DND-41 (cell line): ENCODE measurements at regions not wholly inside any gene's neighbourhood (a gene's known extent, or its start where the extent isn't known, plus 50 kb on each side); places are given as distances from the start of the nearest gene placed in this dataset.

ENCODE experiments used
- CTCF ChIP-seq: IDR thresholded peaks from 2 replicates; pipeline ENCODE4 v1.5.1; 2012; ENCODE audit warnings: borderline replicate concordance, low read length, moderate library complexity, mild to moderate bottlenecking; ENCODE audit not compliant: poor library complexity, severe bottlenecking; ENCODE audit errors: extremely low read depth
- EZH2 ChIP-seq: IDR thresholded peaks from 3 replicates; pipeline ENCODE4 v1.6.1; 2012; ENCODE audit warnings: borderline replicate concordance, low read depth, mild to moderate bottlenecking, moderate library complexity, low read length, inconsistent platforms; ENCODE audit not compliant: severe bottlenecking

- no peak for TF ChIP-seq CTCF
- no peak for TF ChIP-seq EZH2
Measured at GRCh38 chr1:234913771-234914170, 214.9 kb downstream of the TOMM20 start.
